GM12874 (cell line): ENCODE measurements at regions not wholly inside any gene's neighbourhood (a gene's known extent, or its start where the extent isn't known, plus 50 kb on each side); places are given as distances from the start of the nearest gene placed in this dataset.

Source experiments
- TF ChIP-seq, protein P1 (sequence below): IDR thresholded peaks from 2 replicates; pipeline ENCODE4 v1.5.1; 2011; ENCODE audit warnings: low read depth, mild to moderate bottlenecking, control low read depth, low read length, moderate library complexity; ENCODE audit not compliant: insufficient read depth

- TF ChIP-seq, protein P1, sequence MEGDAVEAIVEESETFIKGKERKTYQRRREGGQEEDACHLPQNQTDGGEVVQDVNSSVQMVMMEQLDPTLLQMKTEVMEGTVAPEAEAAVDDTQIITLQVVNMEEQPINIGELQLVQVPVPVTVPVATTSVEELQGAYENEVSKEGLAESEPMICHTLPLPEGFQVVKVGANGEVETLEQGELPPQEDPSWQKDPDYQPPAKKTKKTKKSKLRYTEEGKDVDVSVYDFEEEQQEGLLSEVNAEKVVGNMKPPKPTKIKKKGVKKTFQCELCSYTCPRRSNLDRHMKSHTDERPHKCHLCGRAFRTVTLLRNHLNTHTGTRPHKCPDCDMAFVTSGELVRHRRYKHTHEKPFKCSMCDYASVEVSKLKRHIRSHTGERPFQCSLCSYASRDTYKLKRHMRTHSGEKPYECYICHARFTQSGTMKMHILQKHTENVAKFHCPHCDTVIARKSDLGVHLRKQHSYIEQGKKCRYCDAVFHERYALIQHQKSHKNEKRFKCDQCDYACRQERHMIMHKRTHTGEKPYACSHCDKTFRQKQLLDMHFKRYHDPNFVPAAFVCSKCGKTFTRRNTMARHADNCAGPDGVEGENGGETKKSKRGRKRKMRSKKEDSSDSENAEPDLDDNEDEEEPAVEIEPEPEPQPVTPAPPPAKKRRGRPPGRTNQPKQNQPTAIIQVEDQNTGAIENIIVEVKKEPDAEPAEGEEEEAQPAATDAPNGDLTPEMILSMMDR: no peak
These were observed 122.2 kb downstream of the GPR37 start for GRCh38 chr7:124643311-124643811.

GRCh38 chr7:124635416-124635815 lies 130.2 kb downstream of the GPR37 start:
- TF ChIP-seq, protein P1: no peak

- TF ChIP-seq, protein P1: no peak
These were observed 131.9 kb downstream of the GPR37 start for GRCh38 chr7:124633740-124634139.

DNA sequence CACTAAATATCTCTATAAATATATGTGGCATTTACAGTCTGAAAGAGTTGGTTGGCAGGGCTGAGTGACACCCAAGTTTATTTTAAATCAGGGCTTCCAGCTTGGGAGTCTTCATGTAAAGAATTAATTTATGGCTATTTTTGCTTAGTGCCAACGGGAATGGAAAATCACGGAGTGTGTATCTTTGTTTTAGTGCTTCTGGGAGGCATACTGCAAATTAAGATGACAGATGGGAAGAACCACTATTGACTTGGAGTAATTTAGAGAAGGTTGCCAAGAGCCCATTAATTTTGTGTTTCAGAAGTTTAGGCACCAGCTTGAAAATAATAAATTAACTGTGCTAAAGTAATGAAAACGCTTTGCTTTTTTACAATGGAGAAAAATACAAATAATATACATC lies 135.2 kb downstream of the GPR37 start:
- TF ChIP-seq, protein P1: no peak

- TF ChIP-seq, protein P1: no peak
These were observed 146.7 kb downstream of the GPR37 start for GRCh38 chr7:124618871-124619270.

DNA sequence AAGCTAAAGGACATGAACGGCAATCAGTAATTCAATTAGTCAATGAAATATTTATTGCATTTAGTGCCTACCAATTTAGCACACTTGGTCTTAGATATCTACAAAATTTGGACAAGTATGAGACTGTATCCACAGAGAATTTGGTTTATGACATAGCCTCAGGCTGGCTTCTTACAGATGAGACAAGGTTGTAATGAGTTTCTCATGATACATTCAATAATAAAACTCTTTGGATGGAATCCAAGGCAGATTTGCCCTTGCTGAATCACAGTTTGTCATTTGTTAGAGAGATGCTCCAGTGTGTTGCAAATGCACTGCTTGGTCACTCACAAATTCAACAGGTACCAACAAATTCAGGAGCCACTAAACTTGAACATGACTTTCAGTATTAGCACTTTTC lies 162.5 kb downstream of the GPR37 start:
- TF ChIP-seq, protein P1: no peak

DNA sequence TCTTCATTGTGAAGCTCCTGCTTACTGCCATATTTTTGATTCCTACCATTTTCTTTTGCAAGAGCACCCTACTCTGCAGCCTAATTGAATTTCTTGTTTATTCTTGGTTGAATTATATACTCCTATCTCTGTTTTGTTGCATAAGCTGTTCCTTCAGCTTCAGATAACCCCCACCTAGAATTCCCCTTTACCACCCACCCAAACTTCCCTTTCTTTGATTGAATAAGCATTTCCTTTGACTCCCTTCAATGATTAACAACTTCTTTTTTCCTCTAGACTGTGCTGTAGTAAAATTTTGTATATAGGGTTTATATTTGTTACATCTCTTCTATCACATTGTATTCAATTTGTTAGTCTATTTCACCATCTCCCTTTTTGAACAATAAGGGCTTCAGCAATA lies 168.1 kb downstream of the GPR37 start:
- TF ChIP-seq, protein P1: no peak

GRCh38 chr7:124596881-124597280 lies 168.7 kb downstream of the GPR37 start:
- TF ChIP-seq, protein P1: no peak
